ENCODE measurements at regions not wholly inside any gene's neighbourhood (a gene's known extent, or its start where the extent isn't known, plus 50 kb on each side); places are given as distances from the start of the nearest gene placed in this dataset.

DNA sequence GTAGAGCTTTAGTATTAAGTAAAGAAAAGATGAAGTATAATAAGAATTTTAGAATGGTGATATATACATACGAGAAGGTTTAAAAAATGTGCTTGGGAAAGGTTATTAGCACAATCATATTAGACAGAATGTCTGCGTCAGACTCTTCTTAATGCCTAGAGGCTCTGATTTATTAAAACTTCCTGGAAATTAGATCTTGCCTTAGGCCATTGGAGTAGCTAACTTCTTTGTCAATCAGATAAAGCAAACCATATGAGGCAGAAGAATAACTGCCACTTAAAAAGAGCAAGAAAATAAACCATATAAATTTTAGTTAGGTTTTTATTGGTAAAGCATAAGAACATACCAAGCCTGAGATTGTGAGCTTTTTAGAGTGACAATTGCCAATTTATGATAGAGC lies 309.1 kb downstream of the TLL1 start:
- TF ChIP-seq, protein P1, sequence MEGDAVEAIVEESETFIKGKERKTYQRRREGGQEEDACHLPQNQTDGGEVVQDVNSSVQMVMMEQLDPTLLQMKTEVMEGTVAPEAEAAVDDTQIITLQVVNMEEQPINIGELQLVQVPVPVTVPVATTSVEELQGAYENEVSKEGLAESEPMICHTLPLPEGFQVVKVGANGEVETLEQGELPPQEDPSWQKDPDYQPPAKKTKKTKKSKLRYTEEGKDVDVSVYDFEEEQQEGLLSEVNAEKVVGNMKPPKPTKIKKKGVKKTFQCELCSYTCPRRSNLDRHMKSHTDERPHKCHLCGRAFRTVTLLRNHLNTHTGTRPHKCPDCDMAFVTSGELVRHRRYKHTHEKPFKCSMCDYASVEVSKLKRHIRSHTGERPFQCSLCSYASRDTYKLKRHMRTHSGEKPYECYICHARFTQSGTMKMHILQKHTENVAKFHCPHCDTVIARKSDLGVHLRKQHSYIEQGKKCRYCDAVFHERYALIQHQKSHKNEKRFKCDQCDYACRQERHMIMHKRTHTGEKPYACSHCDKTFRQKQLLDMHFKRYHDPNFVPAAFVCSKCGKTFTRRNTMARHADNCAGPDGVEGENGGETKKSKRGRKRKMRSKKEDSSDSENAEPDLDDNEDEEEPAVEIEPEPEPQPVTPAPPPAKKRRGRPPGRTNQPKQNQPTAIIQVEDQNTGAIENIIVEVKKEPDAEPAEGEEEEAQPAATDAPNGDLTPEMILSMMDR (conservative IDR thresholded peaks at IDR 0.05; ENCODE audit: low read length) = no peak
- TF ChIP-seq EZH2phosphoT487 (IDR thresholded peaks at IDR 0.05; ENCODE audit: borderline replicate concordance) = no peak
